ENCODE measurements at regions not wholly inside any gene's neighbourhood (a gene's known extent, or its start where the extent isn't known, plus 50 kb on each side); places are given as distances from the start of the nearest gene placed in this dataset.

- ChIA-PET CTCF (no interaction called here), POLR2A (no interaction called here)
- no peaks in the 10 kb centered on the region for H3K36me3 ChIP-seq (ENCODE audit: control insufficient read depth, insufficient read depth, low read length)
- no peak overlapping the region for H3K4me3 ChIP-seq (ENCODE audit: low read depth, low read length)
- no peaks in the 10 kb centered on the region for H3K27me3 ChIP-seq (ENCODE audit: control insufficient read depth, insufficient read depth, low read length)
- TF ChIP-seq CTCF (IDR thresholded peaks at IDR 0.05; ENCODE audit: insufficient read depth, low read depth, low read length) = no peak
- no peak for DNase-seq (ENCODE audit: low read depth)
These were observed 198.7 kb upstream of the LUZP2 start for GRCh38 chr11:24298146-24298545.

GRCh38 chr11:24311974-24312373 is 184.9 kb upstream of the LUZP2 start:
- no peak for TF ChIP-seq CTCF (IDR thresholded peaks at IDR 0.05; ENCODE audit: insufficient read depth, low read depth, low read length)
- DNase-seq (ENCODE audit: low read depth) = no peak
- Histone ChIP-seq H3K4me3 (ENCODE audit: low read depth, low read length) (no peak overlapping the region), H3K36me3 (ENCODE audit: control insufficient read depth, insufficient read depth, low read length) (no peaks in the 10 kb centered on the region), H3K27me3 (ENCODE audit: control insufficient read depth, insufficient read depth, low read length) (no peaks in the 10 kb centered on the region)
- ChIA-PET CTCF (no interaction called here), POLR2A (no interaction called here)

- no peak overlapping the region for H3K4me3 ChIP-seq (ENCODE audit: low read depth, low read length)
- POLR2A ChIA-PET = no interaction called here
- DNase-seq (ENCODE audit: low read depth) = no peak
- no peaks in the 10 kb centered on the region for H3K36me3 ChIP-seq (ENCODE audit: control insufficient read depth, insufficient read depth, low read length)
- TF ChIP-seq CTCF (IDR thresholded peaks at IDR 0.05; ENCODE audit: insufficient read depth, low read depth, low read length) = no peak
- no peaks in the 10 kb centered on the region for H3K27me3 ChIP-seq (ENCODE audit: control insufficient read depth, insufficient read depth, low read length)
- CTCF ChIA-PET = no interaction called here
These were observed 184.2 kb upstream of the LUZP2 start for GRCh38 chr11:24312464-24313238.

GRCh38 chr11:24321229-24321628 is 175.6 kb upstream of the LUZP2 start:
- no peaks in the 10 kb centered on the region for H3K36me3 ChIP-seq (ENCODE audit: control insufficient read depth, insufficient read depth, low read length)
- ChIA-PET CTCF (no interaction called here), POLR2A (no interaction called here)
- no peak for TF ChIP-seq CTCF (IDR thresholded peaks at IDR 0.05; ENCODE audit: insufficient read depth, low read depth, low read length)
- no peak overlapping the region for H3K4me3 ChIP-seq (ENCODE audit: low read depth, low read length)
- H3K27me3 ChIP-seq (ENCODE audit: control insufficient read depth, insufficient read depth, low read length) = no peaks in the 10 kb centered on the region
- DNase-seq (ENCODE audit: low read depth) = no peak

GRCh38 chr11:24324211-24324610 is 172.6 kb upstream of the LUZP2 start:
- TF ChIP-seq CTCF (IDR thresholded peaks at IDR 0.05; ENCODE audit: insufficient read depth, low read depth, low read length) = no peak
- ChIA-PET CTCF (no interaction called here), POLR2A (no interaction called here)
- H3K4me3 ChIP-seq (ENCODE audit: low read depth, low read length) = no peak overlapping the region
- no peaks in the 10 kb centered on the region for H3K36me3 ChIP-seq (ENCODE audit: control insufficient read depth, insufficient read depth, low read length)
- DNase-seq (ENCODE audit: low read depth) = no peak
- H3K27me3 ChIP-seq (ENCODE audit: control insufficient read depth, insufficient read depth, low read length) = no peaks in the 10 kb centered on the region
